ENCODE measurements at regions not wholly inside any gene's neighbourhood (a gene's known extent, or its start where the extent isn't known, plus 50 kb on each side); places are given as distances from the start of the nearest gene placed in this dataset.

- no peak for TF ChIP-seq POLR2A (IDR thresholded peaks at IDR 0.05; ENCODE audit: low read depth, low read length)
- no peak for TF ChIP-seq POLR2AphosphoS5 (IDR thresholded peaks at IDR 0.05; ENCODE audit: low read depth, low read length)
Observed at GRCh38 chr2:22560021-22560420, 825.0 kb upstream of the KLHL29 start.
